ENCODE measurements at regions not wholly inside any gene's neighbourhood (a gene's known extent, or its start where the extent isn't known, plus 50 kb on each side); places are given as distances from the start of the nearest gene placed in this dataset.

DNA sequence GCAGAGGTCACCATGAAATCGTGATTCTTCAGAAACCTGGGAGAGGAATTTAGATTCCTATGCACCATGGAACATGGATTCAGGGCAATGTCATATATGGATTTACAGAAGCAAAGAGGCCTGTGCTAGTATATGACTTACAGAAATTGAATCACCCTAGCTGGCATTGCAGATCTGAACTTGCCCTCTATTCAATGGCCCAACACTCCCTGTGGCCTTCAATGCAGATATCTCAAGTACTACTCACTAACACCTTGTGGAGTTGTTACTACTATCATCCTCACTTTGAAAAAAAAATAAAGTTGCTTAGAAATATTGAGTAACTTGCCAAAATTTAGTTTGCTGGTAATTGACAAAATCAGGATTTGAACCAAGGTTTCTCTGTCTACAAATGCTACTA, 305.4 kb upstream of the SLITRK1 start:
- no peak for DNase-seq (ENCODE audit: low read depth)
- no peak overlapping the region for H3K4me3 ChIP-seq (ENCODE audit: low read depth, low read length)
- TF ChIP-seq, protein P1, sequence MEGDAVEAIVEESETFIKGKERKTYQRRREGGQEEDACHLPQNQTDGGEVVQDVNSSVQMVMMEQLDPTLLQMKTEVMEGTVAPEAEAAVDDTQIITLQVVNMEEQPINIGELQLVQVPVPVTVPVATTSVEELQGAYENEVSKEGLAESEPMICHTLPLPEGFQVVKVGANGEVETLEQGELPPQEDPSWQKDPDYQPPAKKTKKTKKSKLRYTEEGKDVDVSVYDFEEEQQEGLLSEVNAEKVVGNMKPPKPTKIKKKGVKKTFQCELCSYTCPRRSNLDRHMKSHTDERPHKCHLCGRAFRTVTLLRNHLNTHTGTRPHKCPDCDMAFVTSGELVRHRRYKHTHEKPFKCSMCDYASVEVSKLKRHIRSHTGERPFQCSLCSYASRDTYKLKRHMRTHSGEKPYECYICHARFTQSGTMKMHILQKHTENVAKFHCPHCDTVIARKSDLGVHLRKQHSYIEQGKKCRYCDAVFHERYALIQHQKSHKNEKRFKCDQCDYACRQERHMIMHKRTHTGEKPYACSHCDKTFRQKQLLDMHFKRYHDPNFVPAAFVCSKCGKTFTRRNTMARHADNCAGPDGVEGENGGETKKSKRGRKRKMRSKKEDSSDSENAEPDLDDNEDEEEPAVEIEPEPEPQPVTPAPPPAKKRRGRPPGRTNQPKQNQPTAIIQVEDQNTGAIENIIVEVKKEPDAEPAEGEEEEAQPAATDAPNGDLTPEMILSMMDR (IDR thresholded peaks at IDR 0.05; ENCODE audit: low read depth, low read length, missing control alignments): no peak

GRCh38 chr13:84139561-84140158, 257.4 kb upstream of the SLITRK1 start:
- TF ChIP-seq, protein P1 (IDR thresholded peaks at IDR 0.05; ENCODE audit: low read depth, low read length, missing control alignments): no peak
- no peak overlapping the region for H3K4me3 ChIP-seq (ENCODE audit: low read depth, low read length)
- DNase-seq (ENCODE audit: low read depth): no peak

GRCh38 chr13:84137292-84137691, 255.0 kb upstream of the SLITRK1 start:
- TF ChIP-seq, protein P1 (IDR thresholded peaks at IDR 0.05; ENCODE audit: low read depth, low read length, missing control alignments): no peak
- DNase-seq (ENCODE audit: low read depth): no peak
- no peak overlapping the region for H3K4me3 ChIP-seq (ENCODE audit: low read depth, low read length)

DNA sequence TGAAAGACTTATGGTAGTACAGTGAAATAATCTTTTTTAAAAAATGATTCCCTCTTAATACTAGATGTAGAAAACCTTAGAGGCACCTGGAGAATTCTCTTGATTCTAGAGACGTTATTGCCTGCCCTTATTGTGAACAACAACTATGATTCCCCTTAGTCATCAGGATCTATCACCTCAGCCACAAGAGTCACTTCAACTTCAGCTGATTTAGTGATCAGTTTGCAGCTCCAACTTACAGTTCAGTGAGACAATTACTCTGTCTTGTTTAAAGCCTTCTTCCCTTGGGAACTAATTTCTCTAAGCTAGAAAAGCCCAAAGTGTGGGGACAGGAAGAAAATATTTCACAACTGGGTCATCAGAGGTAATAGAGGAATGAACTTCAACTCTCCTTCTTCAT, 254.3 kb upstream of the SLITRK1 start:
- DNase-seq (ENCODE audit: low read depth): no peak
- TF ChIP-seq, protein P1 (IDR thresholded peaks at IDR 0.05; ENCODE audit: low read depth, low read length, missing control alignments): no peak
- no peak overlapping the region for H3K4me3 ChIP-seq (ENCODE audit: low read depth, low read length)

DNA sequence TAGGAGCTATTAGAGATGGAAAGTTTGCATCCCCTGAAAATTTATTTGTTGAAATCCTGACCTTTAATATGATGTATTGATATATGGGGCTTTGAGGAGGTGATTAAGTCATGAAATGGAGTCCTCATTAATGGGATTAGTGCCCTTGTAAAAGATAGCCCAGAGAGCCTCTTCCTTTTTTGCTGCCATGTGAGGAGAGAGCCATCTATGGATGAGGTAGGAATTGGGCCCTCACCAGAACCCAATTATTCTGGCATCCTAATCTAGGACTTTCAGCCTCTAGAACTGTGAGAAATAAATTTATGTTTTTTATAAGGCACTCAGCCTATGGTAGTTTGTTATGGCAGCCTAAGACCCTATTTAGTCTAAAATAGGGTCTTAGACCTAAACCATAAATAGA, 250.2 kb upstream of the SLITRK1 start:
- DNase-seq (ENCODE audit: low read depth): no peak
- TF ChIP-seq, protein P1 (IDR thresholded peaks at IDR 0.05; ENCODE audit: low read depth, low read length, missing control alignments): no peak
- no peak overlapping the region for H3K4me3 ChIP-seq (ENCODE audit: low read depth, low read length)

GRCh38 chr13:84131249-84131648, 249.0 kb upstream of the SLITRK1 start:
- TF ChIP-seq, protein P1 (IDR thresholded peaks at IDR 0.05; ENCODE audit: low read depth, low read length, missing control alignments): no peak
- no peak overlapping the region for H3K4me3 ChIP-seq (ENCODE audit: low read depth, low read length)
- DNase-seq (ENCODE audit: low read depth): no peak

DNA sequence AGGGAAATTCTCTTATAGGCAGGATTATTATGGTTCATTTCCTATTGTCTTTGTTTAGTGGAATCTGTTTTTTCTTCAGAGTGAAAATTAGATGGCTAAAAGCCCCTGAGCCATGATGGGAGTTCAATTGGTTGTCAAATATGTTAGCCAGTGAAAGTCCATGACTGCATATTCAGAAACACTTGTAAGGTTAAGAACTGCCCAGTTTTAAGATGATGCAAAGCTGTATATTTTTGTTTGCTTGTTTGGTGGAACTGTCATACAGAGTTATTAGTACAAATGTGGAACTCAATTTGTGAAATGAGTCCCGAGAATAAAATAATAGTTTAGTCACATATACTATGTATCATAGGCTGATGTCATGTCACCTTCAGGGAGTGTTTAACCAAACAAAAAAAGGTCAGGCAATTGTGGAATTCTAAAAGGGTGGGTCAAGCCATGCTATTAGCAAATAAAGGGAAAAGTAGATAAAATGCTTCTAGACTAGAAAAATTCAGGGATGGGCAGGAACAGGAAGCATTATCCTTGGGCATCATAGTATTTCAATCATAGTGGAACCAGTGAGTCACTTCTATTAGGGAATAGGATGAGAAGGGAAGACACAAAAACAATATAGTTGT, 248.3 kb upstream of the SLITRK1 start:
- TF ChIP-seq, protein P1 (IDR thresholded peaks at IDR 0.05; ENCODE audit: low read depth, low read length, missing control alignments): no peak

More for the DNA sequence above, 248.3 kb upstream of the SLITRK1 start:
- H3K4me3 ChIP-seq (ENCODE audit: low read depth, low read length): no peak overlapping the region
- no peak for DNase-seq (ENCODE audit: low read depth)

Data from GM12864 (cell line).